Thyroid gland (tissue), 4 donors: ENCODE measurements at regions not wholly inside any gene's neighbourhood (a gene's known extent, or its start where the extent isn't known, plus 50 kb on each side); places are given as distances from the start of the nearest gene placed in this dataset.

Source experiments
- DNase-seq, 2 donors: peaks; one replicate each; pipeline ENCODE4 v3.0.0-alpha.2; 2019
- H3K27ac ChIP-seq, 3 donors: fragments of 200-600 bp; sonication (generic); 1 replicate in 2 of 3; 2 replicates in 1 of 3; pipeline ENCODE4 v1.5.1; 2016 to 2019; ENCODE audit warnings: mild to moderate bottlenecking in 1 of 3, moderate library complexity in 1 of 3
- H3K27me3 ChIP-seq: fragments of 200-600 bp; sonication (generic); one replicate; pipeline ENCODE4 v1.5.1; 2019
- H3K36me3 ChIP-seq, 2 donors: fragments of 200-600 bp; sonication (generic); one replicate each; pipeline ENCODE4 v1.5.1; 2016 to 2019
- H3K4me1 ChIP-seq, 2 donors: fragments of 200-600 bp; sonication (generic); one replicate each; pipeline ENCODE4 v1.5.1; 2017 to 2019
- H3K4me3 ChIP-seq, 3 donors: fragments of 200-600 bp; sonication (generic); replicated peaks in 1 of 3; 1 replicate in 2 of 3; 2 replicates in 1 of 3; pipeline ENCODE4 v1.5.1; 2016; ENCODE audit warnings: mild to moderate bottlenecking in 1 of 3
- H3K9me3 ChIP-seq: fragments of 200-600 bp; sonication (generic); one replicate; pipeline ENCODE4 v1.5.1; 2017
- POLR2A ChIP-seq, 2 donors: fragments of 450-650 bp; IDR thresholded peaks; one replicate each; pipeline ENCODE4 v1.6.1; 2017; ENCODE audit warnings: antibody characterized with exemption in 2 of 2, mild to moderate bottlenecking in 2 of 2, moderate library complexity in 1 of 2
- WGBS, 2 donors: methylation state at CpG; one replicate each; pipeline ENCODE4 v1.1.5; 2017; 5-methylcytosine and 5-hydroxymethylcytosine counted together
- intact Hi-C: fragments of 100-400 bp; cut with DNase I; formaldehyde crosslinking; loops from one replicate; pipeline ENCODE4 v1.15.1; 2023
- TF ChIP-seq, protein P1 (sequence below), 6 experiments: fragments of 200-600 bp in 3 of 6; fragments of 450-650 bp in 3 of 6; sonication (generic) in 3 of 6; IDR thresholded peaks; one replicate each; pipeline ENCODE4 v1.5.1; 2016 to 2019; ENCODE audit warnings: antibody characterized with exemption in 6 of 6, mild to moderate bottlenecking in 2 of 6, inconsistent platforms in 1 of 6, moderate library complexity in 1 of 6

- TF ChIP-seq, protein P1, sequence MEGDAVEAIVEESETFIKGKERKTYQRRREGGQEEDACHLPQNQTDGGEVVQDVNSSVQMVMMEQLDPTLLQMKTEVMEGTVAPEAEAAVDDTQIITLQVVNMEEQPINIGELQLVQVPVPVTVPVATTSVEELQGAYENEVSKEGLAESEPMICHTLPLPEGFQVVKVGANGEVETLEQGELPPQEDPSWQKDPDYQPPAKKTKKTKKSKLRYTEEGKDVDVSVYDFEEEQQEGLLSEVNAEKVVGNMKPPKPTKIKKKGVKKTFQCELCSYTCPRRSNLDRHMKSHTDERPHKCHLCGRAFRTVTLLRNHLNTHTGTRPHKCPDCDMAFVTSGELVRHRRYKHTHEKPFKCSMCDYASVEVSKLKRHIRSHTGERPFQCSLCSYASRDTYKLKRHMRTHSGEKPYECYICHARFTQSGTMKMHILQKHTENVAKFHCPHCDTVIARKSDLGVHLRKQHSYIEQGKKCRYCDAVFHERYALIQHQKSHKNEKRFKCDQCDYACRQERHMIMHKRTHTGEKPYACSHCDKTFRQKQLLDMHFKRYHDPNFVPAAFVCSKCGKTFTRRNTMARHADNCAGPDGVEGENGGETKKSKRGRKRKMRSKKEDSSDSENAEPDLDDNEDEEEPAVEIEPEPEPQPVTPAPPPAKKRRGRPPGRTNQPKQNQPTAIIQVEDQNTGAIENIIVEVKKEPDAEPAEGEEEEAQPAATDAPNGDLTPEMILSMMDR (IDR thresholded peaks at IDR 0.05), result no peak
- no peak for TF ChIP-seq POLR2A (IDR thresholded peaks at IDR 0.05)
- no peak overlapping the region for H3K27ac ChIP-seq
Observed at GRCh38 chr20:60804918-60805630, 447.0 kb upstream of the CDH4 start.

GRCh38 chr20:60806354-60806753, 445.7 kb upstream of the CDH4 start:
- Histone ChIP-seq H3K4me3 (no peak overlapping the region), H3K36me3 (no peaks in the 10 kb centered on the region), H3K9me3 (no peaks in the 10 kb centered on the region), H3K27me3 (no peaks in the 10 kb centered on the region), H3K27ac (no peak overlapping the region), H3K4me1 (peaks cover 0 to 7% of the 10 kb centered on the region in 2 donors)
- DNase-seq, result no peak
- intact Hi-C loops, result no loop called here
- WGBS, 2 donors, result 91 to 94% methylated on average over 6 of the region's 6 CpGs
- TF ChIP-seq, protein P1 (IDR thresholded peaks at IDR 0.05), result no peak
- TF ChIP-seq POLR2A (IDR thresholded peaks at IDR 0.05), result no peak

More at GRCh38 chr20:60804918-60805630, 447.0 kb upstream of the CDH4 start:
- H3K4me1 ChIP-seq, result peaks cover 0 to 7% of the 10 kb centered on the region in 2 donors
- peak; percentile 11 to 22 for DNase-seq
- no peaks in the 10 kb centered on the region for H3K27me3 ChIP-seq
- intact Hi-C loops, result no loop called here
- no peaks in the 10 kb centered on the region for H3K9me3 ChIP-seq
- H3K4me3 ChIP-seq, result no peak overlapping the region
- no peaks in the 10 kb centered on the region for H3K36me3 ChIP-seq
- WGBS, 2 donors, result 52 to 56% methylated on average over 11 of the region's 11 CpGs

GRCh38 chr20:60806824-60807223, 445.2 kb upstream of the CDH4 start:
- TF ChIP-seq, protein P1 (IDR thresholded peaks at IDR 0.05), result no peak
- TF ChIP-seq POLR2A (IDR thresholded peaks at IDR 0.05), result no peak
- DNase-seq, result no peak
- Histone ChIP-seq H3K27ac (no peak overlapping the region), H3K27me3 (no peaks in the 10 kb centered on the region), H3K4me3 (no peak overlapping the region), H3K36me3 (no peaks in the 10 kb centered on the region), H3K4me1 (peaks cover 0 to 7% of the 10 kb centered on the region in 2 donors), H3K9me3 (no peaks in the 10 kb centered on the region)
- intact Hi-C loops, result no loop called here
- WGBS, 2 donors, result 92 to 96% methylated on average over 5 of the region's 5 CpGs

DNA sequence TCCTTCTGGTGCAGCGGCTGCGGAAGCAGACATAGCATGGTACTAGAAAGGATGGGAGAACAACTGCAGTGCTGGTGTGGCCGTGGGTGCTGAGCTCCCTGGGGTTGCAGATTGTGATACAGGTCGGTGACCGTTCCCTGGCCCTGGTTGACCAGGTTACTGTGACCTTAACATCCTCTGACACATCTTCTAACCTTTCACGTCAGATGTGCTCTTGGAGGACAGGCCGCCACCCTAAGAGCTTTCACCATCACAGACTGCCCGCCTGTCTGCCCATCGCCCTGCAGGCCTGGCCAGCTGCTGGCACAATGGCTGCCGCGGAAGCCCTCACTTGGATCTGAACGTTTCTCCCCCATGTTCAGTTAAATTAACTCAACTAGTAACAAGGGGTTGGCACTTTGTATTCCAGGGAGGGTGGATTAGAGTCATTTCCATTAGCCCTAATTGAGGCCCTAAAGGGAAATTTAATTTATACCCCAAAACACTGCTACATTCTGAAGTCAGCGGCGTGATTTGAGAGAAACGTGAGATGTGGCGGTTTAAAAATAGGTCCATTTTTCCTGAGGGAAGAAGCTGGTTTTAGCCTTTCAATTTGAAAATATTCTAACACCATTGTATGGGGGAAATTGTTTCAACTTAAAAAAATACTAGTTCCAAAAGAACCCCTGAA, 443.9 kb upstream of the CDH4 start:
- Histone ChIP-seq H3K27me3 (no peaks in the 10 kb centered on the region), H3K36me3 (no peaks in the 10 kb centered on the region), H3K9me3 (no peaks in the 10 kb centered on the region), H3K4me1 (no peaks in the 10 kb centered on the region), H3K27ac (no peak overlapping the region), H3K4me3 (no peak overlapping the region)
- DNase-seq, result no peak
- 96 to 97% methylated on average over 16 of the region's 16 CpGs for WGBS, 2 donors
- no peak for TF ChIP-seq POLR2A (IDR thresholded peaks at IDR 0.05)
- TF ChIP-seq, protein P1 (IDR thresholded peaks at IDR 0.05), result no peak
- intact Hi-C loops, result no loop called here

GRCh38 chr20:60808701-60809100, 443.4 kb upstream of the CDH4 start:
- Histone ChIP-seq H3K27me3 (no peaks in the 10 kb centered on the region), H3K36me3 (no peaks in the 10 kb centered on the region), H3K4me1 (no peaks in the 10 kb centered on the region), H3K27ac (no peak overlapping the region), H3K4me3 (no peak overlapping the region), H3K9me3 (no peaks in the 10 kb centered on the region)
- DNase-seq, result no peak
- intact Hi-C loops, result no loop called here
- 78 to 95% methylated on average over 6 of the region's 6 CpGs for WGBS, 2 donors
- TF ChIP-seq, protein P1 (IDR thresholded peaks at IDR 0.05), result no peak
- TF ChIP-seq POLR2A (IDR thresholded peaks at IDR 0.05), result no peak
